ENCODE measurements at regions not wholly inside any gene's neighbourhood (a gene's known extent, or its start where the extent isn't known, plus 50 kb on each side); places are given as distances from the start of the nearest gene placed in this dataset.

GRCh38 chr4:81600520-81601357, 129.0 kb upstream of the RASGEF1B start:
- no peak for TF ChIP-seq CTCF (IDR thresholded peaks at IDR 0.05 in 8 of 11, conservative IDR thresholded peaks at IDR 0.05 in 3 of 11)
- TF ChIP-seq POLR2AphosphoS5 (IDR thresholded peaks at IDR 0.05): no peak

All from spleen (tissue), 7 donors.